ENCODE measurements at regions not wholly inside any gene's neighbourhood (a gene's known extent, or its start where the extent isn't known, plus 50 kb on each side); places are given as distances from the start of the nearest gene placed in this dataset.
"Not testable (repeated sequence)": the region's sequence is repeated elsewhere in the genome, so short reads cannot be mapped to it uniquely, and the experiment has no call there.

DNA sequence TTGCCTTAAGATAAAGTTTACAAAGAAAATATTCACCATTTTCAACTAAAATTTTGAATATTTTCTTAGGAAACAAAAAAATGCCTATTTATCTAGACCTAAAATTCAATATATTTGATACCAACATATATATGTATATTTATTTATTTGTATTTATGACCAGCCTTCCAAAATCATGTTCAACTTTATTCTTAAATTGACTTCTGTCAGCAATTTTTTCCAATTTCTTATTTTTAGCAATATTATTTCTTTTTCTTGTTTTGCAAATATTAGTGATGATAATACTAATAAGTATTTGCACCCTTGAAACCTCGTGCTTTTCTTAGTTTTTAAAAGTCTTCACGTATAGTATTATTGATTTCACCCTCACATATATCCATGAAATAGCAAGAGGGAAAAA, 68.2 kb upstream of the PHLPP1 start:
- no peaks in the 10 kb centered on the region for H3K9me3 ChIP-seq (ENCODE audit: insufficient read depth, low read length)
- H3K9me2 ChIP-seq (replicated peaks; ENCODE audit: insufficient read depth, low read length) = no peaks in the 10 kb centered on the region
- H3F3A ChIP-seq (ENCODE audit: insufficient read depth) = peaks cover 9% of the 10 kb centered on the region; the same call in 1 of the 2 replicates
- no peak overlapping the region for H2AFZ ChIP-seq (ENCODE audit: low read depth, low read length, severe bottlenecking)
- H3K4me3 ChIP-seq (ENCODE audit: insufficient read depth, low read length, poor library complexity, severe bottlenecking) = no peak overlapping the region
- H3K27ac ChIP-seq (ENCODE audit: low read depth, low read length) = no peak overlapping the region
- no peaks in the 10 kb centered on the region for H4K20me1 ChIP-seq (ENCODE audit: low read depth, low read length)
- no peaks in the 10 kb centered on the region for H3K27me3 ChIP-seq (ENCODE audit: low read length)
- no peak overlapping the region for H3K9ac ChIP-seq (ENCODE audit: low read length)
- TF ChIP-seq, protein P1, sequence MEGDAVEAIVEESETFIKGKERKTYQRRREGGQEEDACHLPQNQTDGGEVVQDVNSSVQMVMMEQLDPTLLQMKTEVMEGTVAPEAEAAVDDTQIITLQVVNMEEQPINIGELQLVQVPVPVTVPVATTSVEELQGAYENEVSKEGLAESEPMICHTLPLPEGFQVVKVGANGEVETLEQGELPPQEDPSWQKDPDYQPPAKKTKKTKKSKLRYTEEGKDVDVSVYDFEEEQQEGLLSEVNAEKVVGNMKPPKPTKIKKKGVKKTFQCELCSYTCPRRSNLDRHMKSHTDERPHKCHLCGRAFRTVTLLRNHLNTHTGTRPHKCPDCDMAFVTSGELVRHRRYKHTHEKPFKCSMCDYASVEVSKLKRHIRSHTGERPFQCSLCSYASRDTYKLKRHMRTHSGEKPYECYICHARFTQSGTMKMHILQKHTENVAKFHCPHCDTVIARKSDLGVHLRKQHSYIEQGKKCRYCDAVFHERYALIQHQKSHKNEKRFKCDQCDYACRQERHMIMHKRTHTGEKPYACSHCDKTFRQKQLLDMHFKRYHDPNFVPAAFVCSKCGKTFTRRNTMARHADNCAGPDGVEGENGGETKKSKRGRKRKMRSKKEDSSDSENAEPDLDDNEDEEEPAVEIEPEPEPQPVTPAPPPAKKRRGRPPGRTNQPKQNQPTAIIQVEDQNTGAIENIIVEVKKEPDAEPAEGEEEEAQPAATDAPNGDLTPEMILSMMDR (IDR thresholded peaks at IDR 0.05; ENCODE audit: insufficient read depth, low read length, poor library complexity, severe bottlenecking) = no peak
- no peak for TF ChIP-seq EZH2phosphoT487 (conservative IDR thresholded peaks at IDR 0.05; ENCODE audit: low read length)
- H3K79me2 ChIP-seq (ENCODE audit: insufficient read depth, low read length) = no peaks in the 10 kb centered on the region
- H3K4me2 ChIP-seq (ENCODE audit: low read depth, low read length, poor library complexity, severe bottlenecking) = no peak overlapping the region
- no peaks in the 10 kb centered on the region for H3K36me3 ChIP-seq (ENCODE audit: low read length)

DNA sequence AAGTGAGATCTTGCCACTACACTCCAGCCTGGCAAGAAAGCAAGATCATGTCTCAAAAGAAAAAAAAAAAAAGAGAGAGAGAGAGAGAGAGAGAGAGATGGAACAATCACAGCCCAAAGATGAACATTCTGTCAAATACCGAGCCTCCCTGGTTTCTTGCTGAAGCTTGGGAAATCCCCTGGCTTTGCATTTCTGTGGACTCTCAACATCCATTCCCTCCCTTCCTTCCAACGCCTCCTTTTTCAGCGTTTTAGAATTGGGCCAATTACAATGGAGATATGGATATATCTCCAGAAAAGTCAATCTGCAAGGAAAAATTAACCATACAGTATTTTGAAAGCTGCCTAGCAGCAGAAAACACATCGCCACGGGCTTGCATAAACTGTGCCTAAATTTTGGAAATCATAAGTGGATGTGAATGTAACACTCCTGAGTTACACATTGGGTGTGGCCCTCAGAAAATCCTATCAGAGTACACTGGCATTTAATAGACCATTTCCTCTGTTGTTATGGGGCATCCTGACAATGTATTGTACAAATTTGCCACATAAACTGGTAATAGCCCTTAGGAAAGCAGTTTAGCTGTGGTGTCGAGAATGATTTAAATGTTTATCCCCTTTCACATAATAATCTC, 67.2 kb upstream of the PHLPP1 start:
- Histone ChIP-seq H4K20me1 (ENCODE audit: low read depth, low read length) (no peaks in the 10 kb centered on the region), H2AFZ (ENCODE audit: low read depth, low read length, severe bottlenecking) (no peak overlapping the region), H3K4me3 (ENCODE audit: insufficient read depth, low read length, poor library complexity, severe bottlenecking) (no peak overlapping the region), H3K27ac (ENCODE audit: low read depth, low read length) (no peak overlapping the region), H3K4me2 (ENCODE audit: low read depth, low read length, poor library complexity, severe bottlenecking) (no peak overlapping the region), H3K9me2 (replicated peaks; ENCODE audit: insufficient read depth, low read length) (no peaks in the 10 kb centered on the region), H3K9ac (ENCODE audit: low read length) (no peak overlapping the region), H3K79me2 (ENCODE audit: insufficient read depth, low read length) (no peaks in the 10 kb centered on the region), H3K36me3 (ENCODE audit: low read length) (no peaks in the 10 kb centered on the region), H3F3A (ENCODE audit: insufficient read depth) (peaks cover 14% of the 10 kb centered on the region), H3K27me3 (ENCODE audit: low read length) (no peaks in the 10 kb centered on the region), H3K9me3 (ENCODE audit: insufficient read depth, low read length) (no peaks in the 10 kb centered on the region)
- TF ChIP-seq, protein P1 (IDR thresholded peaks at IDR 0.05; ENCODE audit: insufficient read depth, low read length, poor library complexity, severe bottlenecking) = no peak
- no peak for TF ChIP-seq EZH2phosphoT487 (conservative IDR thresholded peaks at IDR 0.05; ENCODE audit: low read length)

DNA sequence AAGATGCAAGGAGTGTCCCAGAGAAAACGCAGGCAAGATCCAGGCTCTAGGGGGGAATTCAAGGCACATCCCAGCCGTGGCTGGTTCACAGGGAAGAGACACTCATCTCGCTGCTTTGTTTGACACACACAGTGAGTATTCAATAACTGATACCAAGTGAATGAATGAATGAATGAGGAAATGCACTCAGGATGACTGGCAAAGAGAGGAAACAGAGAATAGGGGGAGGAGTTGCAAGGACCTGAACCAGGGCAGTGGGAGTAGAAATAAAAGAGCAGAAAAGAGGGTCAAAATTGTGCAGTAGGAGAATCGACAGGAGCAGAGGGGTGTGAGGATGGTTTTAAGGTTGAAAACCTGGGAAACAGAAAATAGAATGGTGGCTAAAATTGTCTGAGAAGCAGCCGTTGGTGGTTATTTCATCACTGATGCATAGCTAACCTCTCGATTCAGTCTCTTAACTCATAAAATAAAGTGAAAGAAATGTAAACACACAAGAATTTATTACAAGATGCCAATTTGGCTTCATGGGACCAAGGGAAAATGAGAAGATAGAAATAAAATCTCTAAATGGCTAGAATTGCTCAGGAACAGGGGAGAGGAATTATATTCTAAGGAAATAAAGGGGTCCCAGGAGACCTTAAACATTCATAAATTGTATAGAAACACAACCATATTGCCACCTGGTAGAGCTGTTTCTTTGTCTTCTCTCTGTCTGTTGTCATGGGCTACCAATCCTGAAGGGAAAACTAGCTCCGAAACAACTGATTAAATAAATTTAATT, 63.9 kb upstream of the PHLPP1 start:
- H3K27ac ChIP-seq (ENCODE audit: low read depth, low read length) = peak overlapping the region; percentile 90
- H4K20me1 ChIP-seq (ENCODE audit: low read depth, low read length) = no peaks in the 10 kb centered on the region
- no peaks in the 10 kb centered on the region for H3K9me3 ChIP-seq (ENCODE audit: insufficient read depth, low read length)
- TF ChIP-seq, protein P1 (IDR thresholded peaks at IDR 0.05; ENCODE audit: insufficient read depth, low read length, poor library complexity, severe bottlenecking) = no peak
- no peak for TF ChIP-seq EZH2phosphoT487 (conservative IDR thresholded peaks at IDR 0.05; ENCODE audit: low read length)
- H3K36me3 ChIP-seq (ENCODE audit: low read length) = no peaks in the 10 kb centered on the region
- H3F3A ChIP-seq (ENCODE audit: insufficient read depth) = peaks cover 18% of the 10 kb centered on the region
- peak overlapping the region; percentile 25 for H2AFZ ChIP-seq (ENCODE audit: low read depth, low read length, severe bottlenecking)
- H3K79me2 ChIP-seq (ENCODE audit: insufficient read depth, low read length) = no peaks in the 10 kb centered on the region
- no peaks in the 10 kb centered on the region for H3K9me2 ChIP-seq (replicated peaks; ENCODE audit: insufficient read depth, low read length)
- peak overlapping the region; percentile 72 for H3K4me2 ChIP-seq (ENCODE audit: low read depth, low read length, poor library complexity, severe bottlenecking)
- H3K9ac ChIP-seq (ENCODE audit: low read length) = peak overlapping the region; percentile 50
- H3K27me3 ChIP-seq (ENCODE audit: low read length) = no peaks in the 10 kb centered on the region
- peak overlapping the region; percentile 22 for H3K4me3 ChIP-seq (ENCODE audit: insufficient read depth, low read length, poor library complexity, severe bottlenecking)

DNA sequence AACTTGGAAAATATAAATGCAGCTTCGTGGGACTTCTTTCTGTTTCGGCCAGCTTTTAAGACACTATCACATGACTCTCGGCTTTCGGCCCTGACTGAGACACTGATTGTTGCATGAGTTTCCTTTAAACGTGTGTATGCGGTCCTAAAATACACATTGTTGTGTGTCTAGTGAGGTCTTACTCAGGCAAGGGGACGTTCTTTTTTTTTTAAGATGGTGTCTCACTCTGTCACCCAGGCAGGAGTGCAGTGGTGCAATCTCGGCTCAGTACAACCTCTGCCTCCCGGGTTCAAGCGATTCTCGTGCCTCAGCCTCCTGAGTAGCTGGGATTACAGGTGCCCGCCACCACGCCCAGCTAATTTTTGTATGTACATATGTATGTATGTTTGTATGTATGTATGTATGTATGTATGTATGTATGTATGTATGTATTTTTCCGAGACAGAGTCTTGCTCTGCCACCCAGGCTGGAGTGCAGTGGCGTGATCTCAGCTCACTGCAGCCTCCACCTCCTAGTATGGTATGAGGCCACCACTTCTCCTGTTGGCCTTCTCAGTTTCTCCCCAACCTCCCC, 63.2 kb upstream of the PHLPP1 start:
- H3K9me3 ChIP-seq (ENCODE audit: insufficient read depth, low read length); H4K20me1 ChIP-seq (ENCODE audit: low read depth, low read length); H3K79me2 ChIP-seq (ENCODE audit: insufficient read depth, low read length); H3K9me2 ChIP-seq (replicated peaks; ENCODE audit: insufficient read depth, low read length); H3K27me3 ChIP-seq (ENCODE audit: low read length); H3K36me3 ChIP-seq (ENCODE audit: low read length): not testable (repeated sequence)
- H3K4me2 ChIP-seq (ENCODE audit: low read depth, low read length, poor library complexity, severe bottlenecking) = peak overlapping the region; percentile 72
- H2AFZ ChIP-seq (ENCODE audit: low read depth, low read length, severe bottlenecking) = peak overlapping the region; percentile 25
- peak overlapping the region; percentile 50 for H3K9ac ChIP-seq (ENCODE audit: low read length)
- peaks cover 18% of the 10 kb centered on the region for H3F3A ChIP-seq (ENCODE audit: insufficient read depth)
- H3K4me3 ChIP-seq (ENCODE audit: insufficient read depth, low read length, poor library complexity, severe bottlenecking) = peak overlapping the region; percentile 22
- peak overlapping the region; percentile 90 for H3K27ac ChIP-seq (ENCODE audit: low read depth, low read length)

Data from SU-DHL-6 (cell line).